Hepatocyte (in vitro differentiated cells): ENCODE measurements at regions not wholly inside any gene's neighbourhood (a gene's known extent, or its start where the extent isn't known, plus 50 kb on each side); places are given as distances from the start of the nearest gene placed in this dataset.

Experiments
- DNase-seq: peaks from one replicate; pipeline ENCODE4 v3.0.0-alpha.2; 2016; ENCODE audit warnings: low spot score
- H2AFZ ChIP-seq: fragments of 200-600 bp; sonication (generic); 2 replicates; pipeline ENCODE4 v1.6.0; 2016; ENCODE audit warnings: antibody characterized with exemption, mild to moderate bottlenecking
- H3K27ac ChIP-seq: fragments of 200-600 bp; sonication (generic); 2 replicates; pipeline ENCODE4 v1.5.1; 2016; ENCODE audit warnings: mild to moderate bottlenecking
- H3K27me3 ChIP-seq: fragments of 200-600 bp; sonication (generic); 2 replicates; pipeline ENCODE4 v1.6.1; 2016
- H3K36me3 ChIP-seq: fragments of 200-600 bp; sonication (generic); replicated peaks from 2 replicates; pipeline ENCODE4 v1.5.1; 2016; ENCODE audit warnings: low read depth; ENCODE audit not compliant: insufficient read depth
- H3K4me1 ChIP-seq: fragments of 200-600 bp; sonication (generic); 2 replicates; pipeline ENCODE4 v1.5.1; 2016; ENCODE audit warnings: mild to moderate bottlenecking, moderate library complexity; ENCODE audit not compliant: insufficient read depth
- H3K4me2 ChIP-seq: fragments of 200-600 bp; sonication (generic); 2 replicates; pipeline ENCODE4 v1.6.0; 2016
- H3K4me3 ChIP-seq: fragments of 200-600 bp; sonication (generic); 2 replicates; pipeline ENCODE4 v1.5.1; 2016; ENCODE audit warnings: mild to moderate bottlenecking
- H3K79me2 ChIP-seq: fragments of 200-600 bp; sonication (generic); 2 replicates; pipeline ENCODE4 v1.6.0; 2017; ENCODE audit warnings: mild to moderate bottlenecking
- H3K9me2 ChIP-seq: fragments of 200-600 bp; sonication (generic); replicated peaks from 2 replicates; pipeline ENCODE4 v1.6.0; 2017; ENCODE audit warnings: mild to moderate bottlenecking; ENCODE audit not compliant: insufficient read depth
- H3K9me3 ChIP-seq: fragments of 200-600 bp; sonication (generic); 2 replicates; pipeline ENCODE4 v1.5.1; 2016; ENCODE audit warnings: low read depth, mild to moderate bottlenecking
- H4K20me1 ChIP-seq: fragments of 200-600 bp; sonication (generic); 2 replicates; pipeline ENCODE4 v1.6.0; 2016; ENCODE audit warnings: mild to moderate bottlenecking; ENCODE audit not compliant: insufficient read depth, poor library complexity, severe bottlenecking
- CTCF ChIP-seq: fragments of 200-600 bp; sonication (generic); IDR thresholded peaks from 2 replicates; pipeline ENCODE4 v1.5.1; 2016; ENCODE audit warnings: antibody characterized with exemption, mild to moderate bottlenecking; ENCODE audit not compliant: poor library complexity
- EZH2 ChIP-seq: fragments of 200-600 bp; sonication (generic); IDR thresholded peaks from 2 replicates; pipeline ENCODE4 v1.6.1; 2016; ENCODE audit warnings: antibody characterized with exemption, mild to moderate bottlenecking, borderline replicate concordance
- EZH2phosphoT487 ChIP-seq: fragments of 200-600 bp; sonication (generic); IDR thresholded peaks from one replicate; pipeline ENCODE4 v1.6.1; 2018; ENCODE audit warnings: antibody characterized with exemption, mild to moderate bottlenecking, low read depth, moderate library complexity; ENCODE audit not compliant: unreplicated experiment, severe bottlenecking
- WGBS: methylation state at CpG from one replicate; pipeline ENCODE4 v1.1.6; 2016; ENCODE audit warnings: low lambda C conversion rate; ENCODE audit errors: missing lambda C conversion rate; 5-methylcytosine and 5-hydroxymethylcytosine counted together

GRCh38 chr18:1652018-1652417 lies 747.3 kb downstream of the ADCYAP1 start:
- Histone ChIP-seq H3K27ac (no peak overlapping the region), H3K9me2 (no peaks in the 10 kb centered on the region), H3K9me3 (no peaks in the 10 kb centered on the region), H3K36me3 (no peaks in the 10 kb centered on the region), H3K79me2 (no peaks in the 10 kb centered on the region), H3K4me3 (no peak overlapping the region), H3K4me2 (no peak overlapping the region), H4K20me1 (no peaks in the 10 kb centered on the region), H3K4me1 (no peaks in the 10 kb centered on the region), H2AFZ (no peak overlapping the region), H3K27me3 (no peaks in the 10 kb centered on the region)
- TF ChIP-seq EZH2phosphoT487 = no peak
- no peak for TF ChIP-seq EZH2
- TF ChIP-seq CTCF = no peak
- DNase-seq = no peak
- 96% methylated on average over 2 of the region's 2 CpGs for WGBS

GRCh38 chr18:1653873-1654272 lies 749.2 kb downstream of the ADCYAP1 start:
- WGBS = 86% methylated on average over 4 of the region's 4 CpGs
- no peak overlapping the region for H2AFZ ChIP-seq
- H3K4me2 ChIP-seq = no peak overlapping the region
- TF ChIP-seq EZH2 (no peak), CTCF (no peak), EZH2phosphoT487 (no peak)
- no peaks in the 10 kb centered on the region for H3K9me3 ChIP-seq
- no peaks in the 10 kb centered on the region for H3K9me2 ChIP-seq
- H3K27ac ChIP-seq = no peak overlapping the region
- no peak for DNase-seq
- no peaks in the 10 kb centered on the region for H3K79me2 ChIP-seq
- H3K4me1 ChIP-seq = no peaks in the 10 kb centered on the region
- H3K27me3 ChIP-seq = no peaks in the 10 kb centered on the region
- H3K4me3 ChIP-seq = no peak overlapping the region
- H3K36me3 ChIP-seq = no peaks in the 10 kb centered on the region
- no peaks in the 10 kb centered on the region for H4K20me1 ChIP-seq

GRCh38 chr18:1657876-1658275 lies 753.2 kb downstream of the ADCYAP1 start:
- 78% methylated on average over 1 of the region's 1 CpG for WGBS
- no peak for DNase-seq
- Histone ChIP-seq H3K36me3 (no peaks in the 10 kb centered on the region), H3K27me3 (no peaks in the 10 kb centered on the region), H3K9me2 (no peaks in the 10 kb centered on the region), H3K4me2 (no peak overlapping the region), H3K4me3 (no peak overlapping the region), H3K9me3 (no peaks in the 10 kb centered on the region), H2AFZ (no peak overlapping the region), H3K4me1 (no peaks in the 10 kb centered on the region), H3K27ac (no peak overlapping the region), H3K79me2 (no peaks in the 10 kb centered on the region), H4K20me1 (no peaks in the 10 kb centered on the region)
- no peak for TF ChIP-seq CTCF
- no peak for TF ChIP-seq EZH2
- TF ChIP-seq EZH2phosphoT487 = no peak
